ENCODE measurements at regions not wholly inside any gene's neighbourhood (a gene's known extent, or its start where the extent isn't known, plus 50 kb on each side); places are given as distances from the start of the nearest gene placed in this dataset.
"Not testable (repeated sequence)": the region's sequence is repeated elsewhere in the genome, so short reads cannot be mapped to it uniquely, and the experiment has no call there.

GRCh38 chr5:66425842-66426241 lies 170.4 kb upstream of the MAST4 start:
- FAIRE-seq = no peak

GRCh38 chr5:66426259-66427138 lies 169.7 kb upstream of the MAST4 start:
- FAIRE-seq = no peak

- FAIRE-seq = no peak
Observed at GRCh38 chr5:66427139-66427442, 169.1 kb upstream of the MAST4 start.

- no peak for FAIRE-seq
Observed at GRCh38 chr5:66436721-66437120, 159.5 kb upstream of the MAST4 start.

- no peak for FAIRE-seq
Observed at GRCh38 chr5:66438087-66438486, 158.1 kb upstream of the MAST4 start.

GRCh38 chr5:66438696-66439095 lies 157.5 kb upstream of the MAST4 start:
- FAIRE-seq = no peak

GRCh38 chr5:66440202-66440680 lies 156.0 kb upstream of the MAST4 start:
- FAIRE-seq = no peak

GRCh38 chr5:66441351-66441750 lies 154.8 kb upstream of the MAST4 start:
- FAIRE-seq = no peak

- FAIRE-seq = no peak
Observed at GRCh38 chr5:66442951-66443445, 153.2 kb upstream of the MAST4 start.

- FAIRE-seq = no peak
Observed at GRCh38 chr5:66443462-66444130, 152.6 kb upstream of the MAST4 start.

- not testable (repeated sequence) for FAIRE-seq
Observed at GRCh38 chr5:66448070-66448469, 148.1 kb upstream of the MAST4 start.

GRCh38 chr5:66450237-66450636 lies 146.0 kb upstream of the MAST4 start:
- FAIRE-seq = no peak

GRCh38 chr5:66450988-66451387 lies 145.2 kb upstream of the MAST4 start:
- no peak for FAIRE-seq

- no peak for FAIRE-seq
Observed at GRCh38 chr5:66452109-66452508, 144.1 kb upstream of the MAST4 start.

- FAIRE-seq = no peak
Observed at GRCh38 chr5:66454186-66455078, 141.8 kb upstream of the MAST4 start.

GRCh38 chr5:66459728-66460127 lies 136.5 kb upstream of the MAST4 start:
- no peak for FAIRE-seq

- no peak for FAIRE-seq
Observed at GRCh38 chr5:66467564-66467963, 128.6 kb upstream of the MAST4 start.

GRCh38 chr5:66469684-66470083 lies 126.5 kb upstream of the MAST4 start:
- FAIRE-seq = no peak

- FAIRE-seq = no peak
Observed at GRCh38 chr5:66472010-66472409, 124.2 kb upstream of the MAST4 start.

GRCh38 chr5:66475731-66476130 lies 120.5 kb upstream of the MAST4 start:
- no peak for FAIRE-seq

- no peak for FAIRE-seq
Observed at GRCh38 chr5:66477596-66477995, 118.6 kb upstream of the MAST4 start.

GRCh38 chr5:66494437-66494836 lies 101.8 kb upstream of the MAST4 start:
- no peak for FAIRE-seq

- no peak for FAIRE-seq
Observed at GRCh38 chr5:66498791-66499207, 97.4 kb upstream of the MAST4 start.

Measured in TTC549 (cell line).